ENCODE measurements at regions not wholly inside any gene's neighbourhood (a gene's known extent, or its start where the extent isn't known, plus 50 kb on each side); places are given as distances from the start of the nearest gene placed in this dataset.

GRCh38 chr12:130076126-130076525, 86.1 kb upstream of the FZD10 start:
- H3K4me3 ChIP-seq (replicated peaks; ENCODE audit: low read depth, low read length) = no peak overlapping the region
- no peak for DNase-seq (ENCODE audit: extremely low read depth, low read depth)
- TF ChIP-seq CTCF (IDR thresholded peaks at IDR 0.05; ENCODE audit: low read depth, low read length, missing control alignments) = no peak

GRCh38 chr12:130076752-130077151, 85.5 kb upstream of the FZD10 start:
- TF ChIP-seq CTCF (IDR thresholded peaks at IDR 0.05; ENCODE audit: low read depth, low read length, missing control alignments) = no peak
- no peak overlapping the region for H3K4me3 ChIP-seq (replicated peaks; ENCODE audit: low read depth, low read length)
- DNase-seq (ENCODE audit: extremely low read depth, low read depth) = no peak

- TF ChIP-seq CTCF (IDR thresholded peaks at IDR 0.05; ENCODE audit: low read depth, low read length, missing control alignments) = no peak
- H3K4me3 ChIP-seq (replicated peaks; ENCODE audit: low read depth, low read length) = no peak overlapping the region
- DNase-seq (ENCODE audit: extremely low read depth, low read depth) = no peak
These were observed 83.4 kb upstream of the FZD10 start for GRCh38 chr12:130078852-130079251.

GRCh38 chr12:130079279-130079678, 83.0 kb upstream of the FZD10 start:
- no peak for DNase-seq (ENCODE audit: extremely low read depth, low read depth)
- no peak overlapping the region for H3K4me3 ChIP-seq (replicated peaks; ENCODE audit: low read depth, low read length)
- TF ChIP-seq CTCF (IDR thresholded peaks at IDR 0.05; ENCODE audit: low read depth, low read length, missing control alignments) = no peak

GRCh38 chr12:130080205-130080604, 82.1 kb upstream of the FZD10 start:
- H3K4me3 ChIP-seq (replicated peaks; ENCODE audit: low read depth, low read length) = no peak overlapping the region
- DNase-seq (ENCODE audit: extremely low read depth, low read depth) = no peak
- TF ChIP-seq CTCF (IDR thresholded peaks at IDR 0.05; ENCODE audit: low read depth, low read length, missing control alignments) = no peak

- no peak for DNase-seq (ENCODE audit: extremely low read depth, low read depth)
These were observed 81.0 kb upstream of the FZD10 start for GRCh38 chr12:130081117-130081805.

More at GRCh38 chr12:130081117-130081805, 81.0 kb upstream of the FZD10 start:
- TF ChIP-seq CTCF (IDR thresholded peaks at IDR 0.05; ENCODE audit: low read depth, low read length, missing control alignments) = no peak
- H3K4me3 ChIP-seq (replicated peaks; ENCODE audit: low read depth, low read length) = no peak overlapping the region

Measured in HFF-Myc (cell line).